CD4-positive, alpha-beta T cell (primary cell): ENCODE measurements at regions not wholly inside any gene's neighbourhood (a gene's known extent, or its start where the extent isn't known, plus 50 kb on each side); places are given as distances from the start of the nearest gene placed in this dataset.

Experiments used
- ATAC-seq: fragments of 200-7000 bp; cut with Tn5 transposase; one replicate; pipeline ENCODE4 v1.10.0; 2022; ENCODE audit warnings: mild to moderate bottlenecking; ENCODE audit not compliant: poor library complexity
- CTCF ChIA-PET: fragments of 350-600 bp; sonication (Branson Sonifier 250); formaldehyde crosslinking; loops from one replicate; lab custom pipeline; 2021; ENCODE audit warnings: antibody characterized with exemption, inconsistent platforms; lab: Charles Lee
- POLR2A ChIA-PET: fragments of 350-600 bp; sonication (Branson Sonifier 250); formaldehyde crosslinking; loops from one replicate; lab custom pipeline; 2021; ENCODE audit warnings: antibody characterized with exemption, inconsistent platforms; lab: Charles Lee
- DNase-seq, 14 experiments: peaks; one replicate each; pipeline ENCODE4 v3.0.0-alpha.2; 2013 to 2020; ENCODE audit warnings: mixed read lengths in 2 of 14
- H3K27ac ChIP-seq, 2 donors: one replicate each; pipeline versions ENCODE4 v1.5.1 to v1.7.0; 2013; ENCODE audit warnings: low read length in 2 of 2, low read depth in 1 of 2, mild to moderate bottlenecking in 1 of 2
- H3K27me3 ChIP-seq, 2 experiments: 1 replicate in 1 of 2; 2 replicates in 1 of 2; pipeline versions ENCODE4 v1.6.1 to v1.7.0; 2013; ENCODE audit warnings: low read length in 2 of 2, control low read depth in 1 of 2, mild to moderate bottlenecking in 1 of 2, moderate library complexity in 1 of 2; ENCODE audit not compliant: insufficient read depth in 2 of 2, control insufficient read depth in 1 of 2
- H3K36me3 ChIP-seq: one replicate; pipeline ENCODE4 v1.6.1; 2013; ENCODE audit warnings: low read length, control low read depth; ENCODE audit not compliant: insufficient read depth
- H3K4me1 ChIP-seq: one replicate; pipeline ENCODE4 v1.6.1; 2013; ENCODE audit warnings: low read length, control low read depth; ENCODE audit not compliant: insufficient read depth
- H3K4me3 ChIP-seq: one replicate; pipeline ENCODE4 v1.5.1; 2013; ENCODE audit warnings: mild to moderate bottlenecking, low read length, moderate library complexity
- H3K9me3 ChIP-seq, 2 experiments: 1 replicate in 1 of 2; 2 replicates in 1 of 2; pipeline versions ENCODE4 v1.6.1 to v1.7.0; 2013; ENCODE audit warnings: low read length in 2 of 2, mild to moderate bottlenecking in 2 of 2, control low read depth in 1 of 2, moderate library complexity in 1 of 2; ENCODE audit not compliant: control insufficient read depth in 1 of 2, insufficient read depth in 1 of 2
- H3K27ac Mint-ChIP-seq: one replicate; pipeline ENCODE4 v1.8.0; 2020; ENCODE audit warnings: mixed read lengths
- H3K27me3 Mint-ChIP-seq: one replicate; pipeline ENCODE4 v1.8.0; 2021; ENCODE audit warnings: mixed read lengths
- H3K36me3 Mint-ChIP-seq: one replicate; pipeline ENCODE4 v1.8.0; 2021; ENCODE audit warnings: low read depth, mixed read lengths
- H3K4me1 Mint-ChIP-seq: one replicate; pipeline ENCODE4 v1.8.0; 2021; ENCODE audit warnings: low read depth, mixed read lengths
- H3K4me3 Mint-ChIP-seq: one replicate; pipeline ENCODE4 v1.8.0; 2020; ENCODE audit warnings: mild to moderate bottlenecking, mixed read lengths
- H3K9me3 Mint-ChIP-seq: one replicate; pipeline ENCODE4 v1.8.0; 2020; ENCODE audit warnings: mixed read lengths
- intact Hi-C, 2 experiments: fragments of 100-400 bp; cut with DNase I in 1 of 2; cut with micrococcal nuclease in 1 of 2; formaldehyde crosslinking; loops; one replicate each; pipeline versions ENCODE4 v1.15.1 to v1.9.0; 2023 to 2025; cut with DNase I, micrococcal nuclease
- TF ChIP-seq, protein P1 (sequence below): fragments of 200-600 bp; IDR thresholded peaks from one replicate; pipeline ENCODE4 v1.8.0; 2022; ENCODE audit warnings: antibody characterized with exemption, mild to moderate bottlenecking

DNA sequence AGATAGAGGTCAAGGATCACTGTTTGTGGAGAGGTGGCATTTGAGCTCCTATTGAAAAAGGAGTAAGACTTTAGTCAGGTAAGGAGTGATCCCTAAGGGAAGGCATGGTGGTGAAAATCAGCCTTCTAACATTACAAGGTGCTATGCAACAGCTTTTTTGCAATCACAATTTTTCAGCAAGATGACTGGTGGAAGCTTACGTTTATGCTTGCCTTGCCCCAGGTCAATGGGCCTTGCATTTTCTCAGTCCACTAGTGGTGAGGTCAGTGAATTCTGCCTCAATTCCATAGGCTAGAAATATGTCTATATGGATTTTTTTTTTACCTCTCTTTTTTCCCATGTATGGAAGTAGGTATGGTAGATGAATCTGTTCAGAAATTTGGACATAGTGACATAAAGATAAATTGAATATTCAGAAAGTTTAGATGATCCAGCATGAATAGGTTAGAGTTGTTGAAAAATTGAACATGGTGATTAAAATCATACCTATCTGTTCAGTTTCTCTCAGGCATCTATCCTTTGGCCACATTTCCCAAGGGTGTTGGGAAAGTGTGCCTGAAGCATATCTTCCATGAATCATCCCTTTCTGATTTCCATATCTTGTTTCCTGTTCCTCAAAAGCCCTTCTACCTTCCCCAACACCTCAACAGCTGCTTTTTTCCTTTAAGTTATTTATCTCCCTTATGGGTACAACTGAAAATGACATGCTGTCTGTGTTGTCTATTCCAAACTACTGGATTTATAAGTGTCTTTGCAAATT, 71.9 kb upstream of the PTPRZ1 start:
- ChIA-PET POLR2A (no interaction called here), CTCF (no interaction called here)
- Mint-ChIP-seq H3K27ac (no peak overlapping the region), H3K4me3 (no peak overlapping the region), H3K36me3 (no peaks in the 10 kb centered on the region), H3K27me3 (no peaks in the 10 kb centered on the region), H3K9me3 (peaks cover 7% of the 10 kb centered on the region), H3K4me1 (no peaks in the 10 kb centered on the region)
- Histone ChIP-seq H3K4me3 (no peak overlapping the region), H3K36me3 (no peaks in the 10 kb centered on the region), H3K9me3 (no peaks in the 10 kb centered on the region), H3K4me1 (no peaks in the 10 kb centered on the region), H3K27ac (no peak overlapping the region), H3K27me3 (no peaks in the 10 kb centered on the region)
- DNase-seq (no peak), ATAC-seq (no peak)
- intact Hi-C loops = no loop called here
- TF ChIP-seq, protein P1, sequence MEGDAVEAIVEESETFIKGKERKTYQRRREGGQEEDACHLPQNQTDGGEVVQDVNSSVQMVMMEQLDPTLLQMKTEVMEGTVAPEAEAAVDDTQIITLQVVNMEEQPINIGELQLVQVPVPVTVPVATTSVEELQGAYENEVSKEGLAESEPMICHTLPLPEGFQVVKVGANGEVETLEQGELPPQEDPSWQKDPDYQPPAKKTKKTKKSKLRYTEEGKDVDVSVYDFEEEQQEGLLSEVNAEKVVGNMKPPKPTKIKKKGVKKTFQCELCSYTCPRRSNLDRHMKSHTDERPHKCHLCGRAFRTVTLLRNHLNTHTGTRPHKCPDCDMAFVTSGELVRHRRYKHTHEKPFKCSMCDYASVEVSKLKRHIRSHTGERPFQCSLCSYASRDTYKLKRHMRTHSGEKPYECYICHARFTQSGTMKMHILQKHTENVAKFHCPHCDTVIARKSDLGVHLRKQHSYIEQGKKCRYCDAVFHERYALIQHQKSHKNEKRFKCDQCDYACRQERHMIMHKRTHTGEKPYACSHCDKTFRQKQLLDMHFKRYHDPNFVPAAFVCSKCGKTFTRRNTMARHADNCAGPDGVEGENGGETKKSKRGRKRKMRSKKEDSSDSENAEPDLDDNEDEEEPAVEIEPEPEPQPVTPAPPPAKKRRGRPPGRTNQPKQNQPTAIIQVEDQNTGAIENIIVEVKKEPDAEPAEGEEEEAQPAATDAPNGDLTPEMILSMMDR = no peak

DNA sequence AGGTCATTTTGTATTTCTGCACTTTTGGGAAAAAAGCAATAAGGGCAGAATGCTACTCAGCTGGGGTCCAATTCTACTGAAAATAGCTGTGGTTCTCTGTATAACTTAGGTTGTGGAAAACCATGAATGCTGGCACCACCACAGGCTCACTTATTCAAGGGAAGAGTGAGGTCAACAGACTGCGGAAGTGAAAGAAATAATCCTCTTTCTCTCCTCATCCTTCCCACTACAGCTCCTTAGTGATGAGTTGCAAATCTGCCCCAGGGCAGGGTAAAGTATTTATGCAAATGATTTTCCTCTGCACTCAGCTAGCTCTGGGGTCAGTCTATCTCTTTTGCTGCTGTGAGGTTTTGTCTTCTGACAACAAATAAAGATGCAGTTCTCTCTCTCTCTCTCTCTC, 74.1 kb upstream of the PTPRZ1 start:
- H3K4me1 ChIP-seq = no peaks in the 10 kb centered on the region
- H3K27me3 Mint-ChIP-seq = no peaks in the 10 kb centered on the region
- ChIA-PET CTCF (no interaction called here), POLR2A (no interaction called here)
- TF ChIP-seq, protein P1 = no peak
- H3K4me3 ChIP-seq = no peak overlapping the region
- no peak overlapping the region for H3K4me3 Mint-ChIP-seq
- H3K36me3 ChIP-seq = no peaks in the 10 kb centered on the region
- no peaks in the 10 kb centered on the region for H3K4me1 Mint-ChIP-seq
- no peak overlapping the region for H3K27ac Mint-ChIP-seq
- H3K27me3 ChIP-seq = no peaks in the 10 kb centered on the region
- H3K27ac ChIP-seq = no peak overlapping the region
- no peak for DNase-seq
- no peak for ATAC-seq
- H3K9me3 ChIP-seq = no peaks in the 10 kb centered on the region
- peaks cover 7% of the 10 kb centered on the region for H3K9me3 Mint-ChIP-seq
- H3K36me3 Mint-ChIP-seq = no peaks in the 10 kb centered on the region
- intact Hi-C loops = no loop called here

DNA sequence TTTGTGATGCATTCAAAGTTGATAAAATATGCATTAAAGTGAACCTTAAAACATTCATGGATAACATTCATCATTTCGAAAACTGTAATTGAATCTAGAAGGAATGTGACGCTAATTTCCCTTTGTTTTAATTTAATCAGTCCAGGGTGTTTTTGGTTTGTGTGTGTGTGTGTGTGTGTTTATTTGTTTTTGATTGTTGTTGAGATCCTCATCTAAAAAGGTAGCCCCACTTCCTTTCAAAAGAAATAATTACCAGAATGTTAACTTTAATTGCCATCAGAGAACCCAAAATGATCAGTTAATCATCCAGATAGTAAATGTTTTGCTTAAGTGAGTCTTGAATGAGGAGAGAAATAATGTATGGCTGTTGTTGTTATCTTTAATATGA, 74.5 kb upstream of the PTPRZ1 start:
- intact Hi-C loops = no loop called here
- POLR2A ChIA-PET = no interaction called here

More for the DNA sequence above, 74.5 kb upstream of the PTPRZ1 start:
- Mint-ChIP-seq H3K9me3 (peaks cover 7% of the 10 kb centered on the region), H3K27me3 (no peaks in the 10 kb centered on the region), H3K27ac (no peak overlapping the region), H3K36me3 (no peaks in the 10 kb centered on the region), H3K4me1 (no peaks in the 10 kb centered on the region), H3K4me3 (no peak overlapping the region)
- H3K27me3 ChIP-seq = no peaks in the 10 kb centered on the region
- H3K27ac ChIP-seq = no peak overlapping the region
- no peak overlapping the region for H3K4me3 ChIP-seq
- TF ChIP-seq, protein P1 = no peak
- no peaks in the 10 kb centered on the region for H3K4me1 ChIP-seq
- no peak for DNase-seq
- ATAC-seq = no peak
- CTCF ChIA-PET = no interaction called here
- no peaks in the 10 kb centered on the region for H3K9me3 ChIP-seq
- no peaks in the 10 kb centered on the region for H3K36me3 ChIP-seq
